ENCODE measurements at regions not wholly inside any gene's neighbourhood (a gene's known extent, or its start where the extent isn't known, plus 50 kb on each side); places are given as distances from the start of the nearest gene placed in this dataset.

GRCh38 chr6:19655744-19656143, 181.4 kb upstream of the ID4 start:
- DNase-seq: peak; percentile 27

GRCh38 chr6:19660123-19660910, 176.9 kb upstream of the ID4 start:
- DNase-seq: no peak

GRCh38 chr6:19662911-19663310, 174.3 kb upstream of the ID4 start:
- DNase-seq: no peak

- DNase-seq: no peak
Observed at GRCh38 chr6:19663479-19663878, 173.7 kb upstream of the ID4 start.

- no peak for DNase-seq
Observed at GRCh38 chr6:19664050-19664449, 173.1 kb upstream of the ID4 start.

- no peak for DNase-seq
Observed at GRCh38 chr6:19664878-19665612, 172.1 kb upstream of the ID4 start.

GRCh38 chr6:19665613-19665909, 171.6 kb upstream of the ID4 start:
- DNase-seq: no peak

GRCh38 chr6:19668710-19669109, 168.5 kb upstream of the ID4 start:
- no peak for DNase-seq

GRCh38 chr6:19669206-19669605, 168.0 kb upstream of the ID4 start:
- no peak for DNase-seq

GRCh38 chr6:19682859-19683258, 154.3 kb upstream of the ID4 start:
- no peak for DNase-seq

- DNase-seq: peak; percentile 18
Observed at GRCh38 chr6:19690325-19691075, 146.7 kb upstream of the ID4 start.

GRCh38 chr6:19691465-19692167, 145.6 kb upstream of the ID4 start:
- DNase-seq: no peak

GRCh38 chr6:19692506-19693298, 144.5 kb upstream of the ID4 start:
- DNase-seq: no peak

- no peak for DNase-seq
Observed at GRCh38 chr6:19694697-19695096, 142.5 kb upstream of the ID4 start.

- peak; percentile 13 for DNase-seq
Observed at GRCh38 chr6:19697744-19698290, 139.4 kb upstream of the ID4 start.

- DNase-seq: no peak
Observed at GRCh38 chr6:19699932-19700331, 137.2 kb upstream of the ID4 start.

GRCh38 chr6:19705606-19706005, 131.6 kb upstream of the ID4 start:
- DNase-seq: no peak

GRCh38 chr6:19712012-19712688, 125.0 kb upstream of the ID4 start:
- DNase-seq: no peak

GRCh38 chr6:19712998-19713397, 124.2 kb upstream of the ID4 start:
- DNase-seq: no peak

- DNase-seq: no peak
Observed at GRCh38 chr6:19713411-19713810, 123.8 kb upstream of the ID4 start.

GRCh38 chr6:19713984-19714383, 123.2 kb upstream of the ID4 start:
- no peak for DNase-seq

Measured in OCI-M1 (cell line).